GM23338 (cell line): ENCODE measurements at regions not wholly inside any gene's neighbourhood (a gene's known extent, or its start where the extent isn't known, plus 50 kb on each side); places are given as distances from the start of the nearest gene placed in this dataset.

Experiments used
- ATAC-seq: fragments of 200-7000 bp; cut with Tn5 transposase; 3 replicates; pipeline ENCODE4 v1.9.1; 2020
- DNase-seq: peaks from one replicate; pipeline ENCODE4 v3.0.0-alpha.2; 2015; ENCODE audit warnings: low spot score
- H2AFZ ChIP-seq: fragments of 200-600 bp; sonication (generic); 2 replicates; pipeline ENCODE4 v1.8.0; 2016; ENCODE audit warnings: antibody characterized with exemption, mild to moderate bottlenecking, moderate library complexity
- H3F3A ChIP-seq: fragments of 200-600 bp; sonication (generic); replicated peaks from 2 replicates; pipeline ENCODE4 v1.8.0; 2017; ENCODE audit warnings: antibody characterized with exemption, mixed run types, low read depth
- H3K27ac ChIP-seq: fragments of 200-600 bp; sonication (generic); 2 replicates; pipeline ENCODE4 v1.6.1; 2016; ENCODE audit warnings: low read depth
- H3K27me3 ChIP-seq: fragments of 200-600 bp; sonication (generic); 2 replicates; pipeline ENCODE4 v1.8.0; 2016; ENCODE audit warnings: mild to moderate bottlenecking, mixed run types, moderate library complexity; ENCODE audit not compliant: insufficient read depth
- H3K36me3 ChIP-seq: fragments of 200-600 bp; sonication (generic); 2 replicates; pipeline ENCODE4 v1.8.0; 2016; ENCODE audit warnings: mild to moderate bottlenecking; ENCODE audit not compliant: insufficient read depth
- H3K4me1 ChIP-seq: fragments of 200-600 bp; sonication (generic); 2 replicates; pipeline ENCODE4 v1.8.0; 2016; ENCODE audit warnings: mild to moderate bottlenecking, moderate library complexity; ENCODE audit not compliant: insufficient read depth
- H3K4me2 ChIP-seq: fragments of 200-600 bp; sonication (generic); 2 replicates; pipeline ENCODE4 v1.7.1; 2017; ENCODE audit warnings: mixed run types
- H3K4me3 ChIP-seq: fragments of 200-600 bp; sonication (generic); 2 replicates; pipeline ENCODE4 v1.6.1; 2016; ENCODE audit warnings: mixed run types
- H3K79me2 ChIP-seq: fragments of 200-600 bp; sonication (generic); replicated peaks from 2 replicates; pipeline ENCODE4 v1.8.0; 2017; ENCODE audit warnings: mild to moderate bottlenecking; ENCODE audit not compliant: insufficient read depth
- H3K9me2 ChIP-seq: fragments of 200-600 bp; sonication (generic); 2 replicates; pipeline ENCODE4 v1.8.0; 2017; ENCODE audit not compliant: insufficient read depth
- H4K20me1 ChIP-seq: fragments of 200-600 bp; sonication (generic); replicated peaks from 2 replicates; pipeline ENCODE4 v1.8.0; 2017; ENCODE audit warnings: mild to moderate bottlenecking; ENCODE audit not compliant: insufficient read depth
- H3K27ac Mint-ChIP-seq: 2 replicates; pipeline ENCODE4 v1.8.0; 2020; ENCODE audit warnings: inconsistent platforms, mild to moderate bottlenecking, moderate library complexity, mixed read lengths
- H3K27me3 Mint-ChIP-seq: 3 replicates; pipeline ENCODE4 v1.8.0; 2022; ENCODE audit warnings: low read depth, mild to moderate bottlenecking, moderate library complexity, mixed read lengths, inconsistent platforms; ENCODE audit not compliant: insufficient read depth, poor library complexity
- H3K36me3 Mint-ChIP-seq: 3 replicates; pipeline ENCODE4 v1.8.0; 2021; ENCODE audit warnings: low read depth, mild to moderate bottlenecking, inconsistent platforms, moderate library complexity, mixed read lengths
- H3K4me1 Mint-ChIP-seq: 3 replicates; pipeline ENCODE4 v1.8.0; 2020; ENCODE audit warnings: mild to moderate bottlenecking, inconsistent platforms, mixed read lengths
- H3K4me3 Mint-ChIP-seq: 3 replicates; pipeline ENCODE4 v1.8.0; 2021; ENCODE audit warnings: moderate library complexity, mild to moderate bottlenecking, inconsistent platforms, mixed read lengths
- H3K9me3 Mint-ChIP-seq: 3 replicates; pipeline ENCODE4 v1.8.0; 2020; ENCODE audit warnings: moderate library complexity, mild to moderate bottlenecking, inconsistent platforms, mixed read lengths
- JUNB ChIP-seq: IDR thresholded peaks from one replicate; pipeline ENCODE4 v1.6.1; 2016; ENCODE audit warnings: antibody characterized with exemption; ENCODE audit not compliant: unreplicated experiment
- STAT1 ChIP-seq: IDR thresholded peaks from one replicate; pipeline ENCODE4 v1.6.1; 2016; ENCODE audit warnings: antibody characterized with exemption; ENCODE audit not compliant: unreplicated experiment
- TF ChIP-seq, protein P1 (sequence below): fragments of 250-450 bp; sonication (Bioruptor Pico); IDR thresholded peaks from 2 replicates; pipeline ENCODE4 v1.5.0; 2020; ENCODE audit warnings: mild to moderate bottlenecking, moderate library complexity
- TF ChIP-seq, protein P2 (sequence below), 2 experiments: fragments of 200-600 bp in 1 of 2; sonication (generic) in 1 of 2; conservative IDR thresholded peaks; 2 replicates each; pipeline versions ENCODE4 v1.5.1 to v1.6.1; 2016 to 2017; ENCODE audit warnings: antibody characterized with exemption in 2 of 2, low read depth in 2 of 2, mild to moderate bottlenecking in 2 of 2, moderate library complexity in 1 of 2

DNA sequence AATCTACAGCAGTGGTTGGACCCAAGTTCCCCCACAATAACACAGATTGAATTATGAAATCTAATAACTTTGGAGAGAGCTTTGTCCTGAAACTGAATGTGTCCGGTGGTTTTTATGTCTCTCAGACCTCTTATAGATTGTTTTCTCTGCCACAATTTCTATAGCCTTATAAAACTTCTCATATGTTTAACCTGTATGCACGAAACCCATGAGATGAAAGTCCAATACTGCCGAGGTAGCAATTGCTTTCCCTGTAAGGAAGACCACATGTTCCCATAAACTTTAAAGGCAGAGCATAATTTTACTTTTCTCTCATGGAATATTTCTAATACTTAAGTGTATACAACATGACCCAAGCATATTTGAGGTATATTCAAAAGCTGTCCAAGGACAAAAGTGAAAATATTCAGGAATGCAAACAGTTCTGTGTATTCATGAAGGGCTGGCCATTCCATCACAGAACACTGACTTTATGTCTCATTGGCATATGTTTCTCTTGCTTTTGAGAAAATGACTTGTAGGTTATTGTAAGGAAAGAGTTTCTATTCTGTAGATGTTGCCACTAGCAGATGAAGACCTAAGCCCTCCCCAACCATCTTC, 94.4 kb upstream of the TLE4 start (continued):
- TF ChIP-seq, protein P1, sequence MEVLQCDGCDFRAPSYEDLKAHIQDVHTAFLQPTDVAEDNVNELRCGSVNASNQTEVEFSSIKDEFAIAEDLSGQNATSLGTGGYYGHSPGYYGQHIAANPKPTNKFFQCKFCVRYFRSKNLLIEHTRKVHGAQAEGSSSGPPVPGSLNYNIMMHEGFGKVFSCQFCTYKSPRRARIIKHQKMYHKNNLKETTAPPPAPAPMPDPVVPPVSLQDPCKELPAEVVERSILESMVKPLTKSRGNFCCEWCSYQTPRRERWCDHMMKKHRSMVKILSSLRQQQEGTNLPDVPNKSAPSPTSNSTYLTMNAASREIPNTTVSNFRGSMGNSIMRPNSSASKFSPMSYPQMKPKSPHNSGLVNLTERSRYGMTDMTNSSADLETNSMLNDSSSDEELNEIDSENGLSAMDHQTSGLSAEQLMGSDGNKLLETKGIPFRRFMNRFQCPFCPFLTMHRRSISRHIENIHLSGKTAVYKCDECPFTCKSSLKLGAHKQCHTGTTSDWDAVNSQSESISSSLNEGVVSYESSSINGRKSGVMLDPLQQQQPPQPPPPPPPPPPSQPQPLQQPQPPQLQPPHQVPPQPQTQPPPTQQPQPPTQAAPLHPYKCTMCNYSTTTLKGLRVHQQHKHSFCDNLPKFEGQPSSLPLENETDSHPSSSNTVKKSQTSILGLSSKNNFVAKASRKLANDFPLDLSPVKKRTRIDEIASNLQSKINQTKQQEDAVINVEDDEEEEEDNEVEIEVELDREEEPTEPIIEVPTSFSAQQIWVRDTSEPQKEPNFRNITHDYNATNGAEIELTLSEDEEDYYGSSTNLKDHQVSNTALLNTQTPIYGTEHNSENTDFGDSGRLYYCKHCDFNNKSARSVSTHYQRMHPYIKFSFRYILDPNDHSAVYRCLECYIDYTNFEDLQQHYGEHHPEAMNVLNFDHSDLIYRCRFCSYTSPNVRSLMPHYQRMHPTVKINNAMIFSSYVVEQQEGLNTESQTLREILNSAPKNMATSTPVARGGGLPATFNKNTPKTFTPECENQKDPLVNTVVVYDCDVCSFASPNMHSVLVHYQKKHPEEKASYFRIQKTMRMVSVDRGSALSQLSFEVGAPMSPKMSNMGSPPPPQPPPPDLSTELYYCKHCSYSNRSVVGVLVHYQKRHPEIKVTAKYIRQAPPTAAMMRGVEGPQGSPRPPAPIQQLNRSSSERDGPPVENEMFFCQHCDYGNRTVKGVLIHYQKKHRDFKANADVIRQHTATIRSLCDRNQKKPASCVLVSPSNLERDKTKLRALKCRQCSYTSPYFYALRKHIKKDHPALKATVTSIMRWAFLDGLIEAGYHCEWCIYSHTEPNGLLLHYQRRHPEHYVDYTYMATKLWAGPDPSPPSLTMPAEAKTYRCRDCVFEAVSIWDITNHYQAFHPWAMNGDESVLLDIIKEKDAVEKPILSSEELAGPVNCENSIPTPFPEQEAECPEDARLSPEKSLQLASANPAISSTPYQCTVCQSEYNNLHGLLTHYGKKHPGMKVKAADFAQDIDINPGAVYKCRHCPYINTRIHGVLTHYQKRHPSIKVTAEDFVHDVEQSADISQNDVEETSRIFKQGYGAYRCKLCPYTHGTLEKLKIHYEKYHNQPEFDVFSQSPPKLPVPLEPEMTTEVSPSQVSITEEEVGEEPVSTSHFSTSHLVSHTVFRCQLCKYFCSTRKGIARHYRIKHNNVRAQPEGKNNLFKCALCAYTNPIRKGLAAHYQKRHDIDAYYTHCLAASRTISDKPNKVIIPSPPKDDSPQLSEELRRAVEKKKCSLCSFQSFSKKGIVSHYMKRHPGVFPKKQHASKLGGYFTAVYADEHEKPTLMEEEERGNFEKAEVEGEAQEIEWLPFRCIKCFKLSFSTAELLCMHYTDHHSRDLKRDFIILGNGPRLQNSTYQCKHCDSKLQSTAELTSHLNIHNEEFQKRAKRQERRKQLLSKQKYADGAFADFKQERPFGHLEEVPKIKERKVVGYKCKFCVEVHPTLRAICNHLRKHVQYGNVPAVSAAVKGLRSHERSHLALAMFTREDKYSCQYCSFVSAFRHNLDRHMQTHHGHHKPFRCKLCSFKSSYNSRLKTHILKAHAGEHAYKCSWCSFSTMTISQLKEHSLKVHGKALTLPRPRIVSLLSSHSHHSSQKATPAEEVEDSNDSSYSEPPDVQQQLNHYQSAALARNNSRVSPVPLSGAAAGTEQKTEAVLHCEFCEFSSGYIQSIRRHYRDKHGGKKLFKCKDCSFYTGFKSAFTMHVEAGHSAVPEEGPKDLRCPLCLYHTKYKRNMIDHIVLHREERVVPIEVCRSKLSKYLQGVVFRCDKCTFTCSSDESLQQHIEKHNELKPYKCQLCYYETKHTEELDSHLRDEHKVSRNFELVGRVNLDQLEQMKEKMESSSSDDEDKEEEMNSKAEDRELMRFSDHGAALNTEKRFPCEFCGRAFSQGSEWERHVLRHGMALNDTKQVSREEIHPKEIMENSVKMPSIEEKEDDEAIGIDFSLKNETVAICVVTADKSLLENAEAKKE (CRISPR knock-in tag), result no peak
- TF ChIP-seq STAT1, result no peak

DNA sequence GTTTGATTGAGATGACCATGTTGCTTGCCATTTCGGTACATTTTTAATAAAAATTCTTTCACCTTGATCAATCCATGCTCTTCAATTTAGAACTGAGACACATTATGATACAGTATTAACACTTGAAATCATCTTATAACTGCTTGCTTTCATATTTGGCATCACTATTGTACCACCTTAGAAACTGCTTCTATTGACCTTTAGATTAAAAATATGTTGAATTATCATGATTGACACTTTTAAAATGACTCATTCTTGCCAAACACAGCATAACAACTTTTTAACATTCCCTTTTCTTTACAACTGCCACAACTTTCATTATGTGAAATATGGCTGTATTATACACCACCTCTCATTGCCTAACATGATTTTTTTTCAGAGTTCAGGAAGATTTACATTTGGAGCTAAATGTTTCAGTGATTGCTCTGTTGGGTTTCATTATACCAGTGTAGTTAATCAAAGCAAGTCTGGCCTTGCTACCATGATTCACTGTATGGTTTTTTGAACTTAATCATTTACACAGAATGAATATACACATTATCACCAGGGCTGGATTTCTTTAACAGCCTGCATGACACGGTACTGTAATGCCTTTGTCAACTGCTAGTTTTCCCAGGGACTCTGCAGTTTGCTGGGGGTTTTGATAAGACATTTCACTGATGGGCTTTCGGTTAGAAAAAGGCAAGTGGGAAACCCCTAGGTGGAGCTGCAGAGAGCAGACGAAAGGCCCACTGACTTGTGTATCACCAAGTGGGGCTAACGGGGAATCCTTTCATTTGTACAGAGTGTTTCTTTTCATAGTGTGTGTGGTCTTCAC, 93.6 kb upstream of the TLE4 start:
- no peak overlapping the region for H3K4me2 ChIP-seq
- Mint-ChIP-seq H3K9me3 (no peaks in the 10 kb centered on the region; the same call in 2 of the 3 replicates), H3K4me1 (peaks cover 8% of the 10 kb centered on the region; the same call in 2 of the 3 replicates), H3K27me3 (no peaks in the 10 kb centered on the region), H3K27ac (no peak overlapping the region), H3K4me3 (no peak overlapping the region), H3K36me3 (no peaks in the 10 kb centered on the region)
- H3K4me3 ChIP-seq, result no peak overlapping the region
- no peaks in the 10 kb centered on the region for H3K79me2 ChIP-seq
- ATAC-seq (peak; percentile 87), DNase-seq (peak; percentile 82)
- no peaks in the 10 kb centered on the region for H4K20me1 ChIP-seq
- 0 out of 2 replicates have a peak, but pooled peaks cover 4% of the 10 kb centered on the region for H3K9me2 ChIP-seq
- H3K4me1 ChIP-seq, result peaks cover 6% of the 10 kb centered on the region; the same call in 1 of the 2 replicates
- H2AFZ ChIP-seq, result no peak overlapping the region
- H3K27me3 ChIP-seq, result no peaks in the 10 kb centered on the region
- H3K36me3 ChIP-seq, result no peaks in the 10 kb centered on the region
- TF ChIP-seq, protein P2, sequence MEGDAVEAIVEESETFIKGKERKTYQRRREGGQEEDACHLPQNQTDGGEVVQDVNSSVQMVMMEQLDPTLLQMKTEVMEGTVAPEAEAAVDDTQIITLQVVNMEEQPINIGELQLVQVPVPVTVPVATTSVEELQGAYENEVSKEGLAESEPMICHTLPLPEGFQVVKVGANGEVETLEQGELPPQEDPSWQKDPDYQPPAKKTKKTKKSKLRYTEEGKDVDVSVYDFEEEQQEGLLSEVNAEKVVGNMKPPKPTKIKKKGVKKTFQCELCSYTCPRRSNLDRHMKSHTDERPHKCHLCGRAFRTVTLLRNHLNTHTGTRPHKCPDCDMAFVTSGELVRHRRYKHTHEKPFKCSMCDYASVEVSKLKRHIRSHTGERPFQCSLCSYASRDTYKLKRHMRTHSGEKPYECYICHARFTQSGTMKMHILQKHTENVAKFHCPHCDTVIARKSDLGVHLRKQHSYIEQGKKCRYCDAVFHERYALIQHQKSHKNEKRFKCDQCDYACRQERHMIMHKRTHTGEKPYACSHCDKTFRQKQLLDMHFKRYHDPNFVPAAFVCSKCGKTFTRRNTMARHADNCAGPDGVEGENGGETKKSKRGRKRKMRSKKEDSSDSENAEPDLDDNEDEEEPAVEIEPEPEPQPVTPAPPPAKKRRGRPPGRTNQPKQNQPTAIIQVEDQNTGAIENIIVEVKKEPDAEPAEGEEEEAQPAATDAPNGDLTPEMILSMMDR (conservative IDR thresholded peaks at IDR 0.05; ENCODE audit: low read depth in 2 of 2), result peak; percentile 67 to 74
- TF ChIP-seq JUNB, result no peak
- H3K27ac ChIP-seq, result no peak overlapping the region
- H3F3A ChIP-seq, result no peaks in the 10 kb centered on the region
